OCI-LY1 (cell line): ENCODE measurements at regions not wholly inside any gene's neighbourhood (a gene's known extent, or its start where the extent isn't known, plus 50 kb on each side); places are given as distances from the start of the nearest gene placed in this dataset.

Source experiments
- H2AFZ ChIP-seq: fragments of 200-600 bp; sonication (generic), shearing (Covaris generic); 2 replicates; pipeline ENCODE4 v1.6.0; 2014; ENCODE audit warnings: antibody characterized with exemption, mild to moderate bottlenecking, low read length
- H3F3A ChIP-seq: fragments of 200-600 bp; sonication (generic), shearing (Covaris generic); 2 replicates; pipeline ENCODE4 v1.6.0; 2014; ENCODE audit warnings: mild to moderate bottlenecking, antibody characterized with exemption, low read length, moderate library complexity; ENCODE audit not compliant: insufficient read depth
- H3K27ac ChIP-seq: fragments of 200-600 bp; sonication (generic); 2 replicates; pipeline ENCODE4 v1.5.1; 2014; ENCODE audit warnings: low read length, mixed run types, mild to moderate bottlenecking, low read depth; ENCODE audit not compliant: poor library complexity, severe bottlenecking
- H3K27me3 ChIP-seq: fragments of 200-600 bp; sonication (generic); 2 replicates; pipeline ENCODE4 v1.6.0; 2014; ENCODE audit warnings: antibody characterized with exemption, mild to moderate bottlenecking, low read length, moderate library complexity; ENCODE audit not compliant: insufficient read depth
- H3K36me3 ChIP-seq: fragments of 200-600 bp; sonication (generic); 2 replicates; pipeline ENCODE4 v1.6.1; 2014; ENCODE audit warnings: mild to moderate bottlenecking, antibody characterized with exemption, low read length, moderate library complexity, mixed read lengths; ENCODE audit not compliant: insufficient read depth
- H3K4me1 ChIP-seq: fragments of 200-600 bp; sonication (generic); 2 replicates; pipeline ENCODE4 v1.5.1; 2014; ENCODE audit warnings: mild to moderate bottlenecking, low read length, moderate library complexity; ENCODE audit not compliant: insufficient read depth, severe bottlenecking
- H3K4me2 ChIP-seq: fragments of 200-600 bp; sonication (generic), shearing (Covaris generic); 2 replicates; pipeline ENCODE4 v1.6.1; 2014; ENCODE audit warnings: low read length
- H3K4me3 ChIP-seq: fragments of 200-600 bp; sonication (generic); 2 replicates; pipeline ENCODE4 v1.5.1; 2014; ENCODE audit warnings: low read length, low read depth, mild to moderate bottlenecking, mixed read lengths; ENCODE audit not compliant: poor library complexity, severe bottlenecking
- H3K79me2 ChIP-seq: fragments of 200-600 bp; shearing (Covaris generic); 2 replicates; pipeline ENCODE4 v1.6.1; 2016; ENCODE audit warnings: mixed run types, low read length, mixed read lengths; ENCODE audit not compliant: insufficient read depth
- H3K9ac ChIP-seq: fragments of 200-600 bp; sonication (generic), shearing (Covaris generic); 2 replicates; pipeline ENCODE4 v1.6.1; 2014; ENCODE audit warnings: mild to moderate bottlenecking, low read length, mixed read lengths
- H3K9me2 ChIP-seq: fragments of 200-600 bp; sonication (generic), shearing (Covaris generic); 2 replicates; pipeline ENCODE4 v1.6.1; 2014; ENCODE audit warnings: low read depth, mild to moderate bottlenecking, low read length, mixed read lengths
- H3K9me3 ChIP-seq: fragments of 200-600 bp; shearing (Covaris generic); 2 replicates; pipeline ENCODE4 v1.6.1; 2014; ENCODE audit warnings: low read length, mixed read lengths
- H4K20me1 ChIP-seq: fragments of 200-600 bp; sonication (generic), shearing (Covaris generic); 2 replicates; pipeline ENCODE4 v1.6.0; 2016; ENCODE audit warnings: mild to moderate bottlenecking, low read length; ENCODE audit not compliant: insufficient read depth
- CTCF ChIP-seq: fragments of 200-600 bp; sonication (generic), shearing (Covaris generic); IDR thresholded peaks from 2 replicates; pipeline ENCODE4 v1.5.1; 2017; ENCODE audit warnings: mild to moderate bottlenecking, antibody characterized with exemption, low read length, moderate library complexity, mixed read lengths
- EZH2 ChIP-seq: fragments of 200-600 bp; sonication (generic), shearing (Covaris generic); IDR thresholded peaks from 2 replicates; pipeline ENCODE4 v1.8.0; 2017; ENCODE audit warnings: borderline replicate concordance, mixed run types, mild to moderate bottlenecking, antibody characterized with exemption, low read length, moderate library complexity, mixed read lengths

GRCh38 chr7:42550706-42551470, 313.9 kb upstream of the GLI3 start:
- no peak overlapping the region for H3K4me3 ChIP-seq
- H3K36me3 ChIP-seq = no peaks in the 10 kb centered on the region
- H3F3A ChIP-seq = no peaks in the 10 kb centered on the region
- H3K27ac ChIP-seq = no peak overlapping the region
- H4K20me1 ChIP-seq = no peaks in the 10 kb centered on the region
- H3K27me3 ChIP-seq = no peaks in the 10 kb centered on the region
- TF ChIP-seq CTCF (no peak), EZH2 (no peak)
- no peak overlapping the region for H2AFZ ChIP-seq
- H3K9ac ChIP-seq = no peak overlapping the region
- no peaks in the 10 kb centered on the region for H3K79me2 ChIP-seq
- no peaks in the 10 kb centered on the region for H3K9me2 ChIP-seq
- H3K4me2 ChIP-seq = no peak overlapping the region
- H3K9me3 ChIP-seq = peaks cover 2% of the 10 kb centered on the region; the same call in 1 of the 2 replicates
- H3K4me1 ChIP-seq = no peaks in the 10 kb centered on the region

- Histone ChIP-seq H3K9me2 (no peaks in the 10 kb centered on the region), H3F3A (no peaks in the 10 kb centered on the region), H2AFZ (no peak overlapping the region), H3K4me1 (no peaks in the 10 kb centered on the region), H3K4me3 (no peak overlapping the region), H3K4me2 (no peak overlapping the region), H3K36me3 (no peaks in the 10 kb centered on the region), H3K9ac (no peak overlapping the region), H3K27me3 (no peaks in the 10 kb centered on the region), H4K20me1 (no peaks in the 10 kb centered on the region; the same call in 1 of the 2 replicates), H3K9me3 (peaks cover 10% of the 10 kb centered on the region), H3K27ac (no peak overlapping the region), H3K79me2 (no peaks in the 10 kb centered on the region)
- TF ChIP-seq CTCF = no peak
- no peak for TF ChIP-seq EZH2
These were observed 313.0 kb upstream of the GLI3 start for GRCh38 chr7:42549866-42550485.

GRCh38 chr7:42548816-42549611, 312.0 kb upstream of the GLI3 start:
- Histone ChIP-seq H3K79me2 (no peaks in the 10 kb centered on the region), H3K4me2 (no peak overlapping the region), H3K27ac (no peak overlapping the region), H3K9ac (no peak overlapping the region), H2AFZ (no peak overlapping the region), H3K9me3 (peaks cover 18% of the 10 kb centered on the region), H3K4me1 (no peaks in the 10 kb centered on the region), H3F3A (no peaks in the 10 kb centered on the region), H3K9me2 (no peaks in the 10 kb centered on the region), H3K27me3 (no peaks in the 10 kb centered on the region), H3K4me3 (no peak overlapping the region), H3K36me3 (no peaks in the 10 kb centered on the region), H4K20me1 (no peaks in the 10 kb centered on the region; the same call in 1 of the 2 replicates)
- TF ChIP-seq CTCF (no peak), EZH2 (no peak)
